HFFc6 (cell line): ENCODE measurements at regions not wholly inside any gene's neighbourhood (a gene's known extent, or its start where the extent isn't known, plus 50 kb on each side); places are given as distances from the start of the nearest gene placed in this dataset.

Experiments used
- DNase-seq: peaks from one replicate; pipeline ENCODE4 v3.0.0-alpha.2; 2018
- H3K27ac Mint-ChIP-seq: 2 replicates; pipeline ENCODE4 v1.8.0; 2020; ENCODE audit warnings: mild to moderate bottlenecking, mixed read lengths
- H3K27me3 Mint-ChIP-seq: 2 replicates; pipeline ENCODE4 v1.8.0; 2021; ENCODE audit warnings: mild to moderate bottlenecking, moderate library complexity, mixed read lengths; ENCODE audit not compliant: insufficient read depth
- H3K36me3 Mint-ChIP-seq: 2 replicates; pipeline ENCODE4 v1.8.0; 2021; ENCODE audit warnings: low read depth, mixed read lengths
- H3K4me1 Mint-ChIP-seq: 2 replicates; pipeline ENCODE4 v1.8.0; 2020; ENCODE audit warnings: low read depth, mixed read lengths
- H3K4me3 Mint-ChIP-seq: 2 replicates; pipeline ENCODE4 v1.8.0; 2020; ENCODE audit warnings: mild to moderate bottlenecking, moderate library complexity, mixed read lengths
- H3K9me3 Mint-ChIP-seq: 2 replicates; pipeline ENCODE4 v1.8.0; 2020; ENCODE audit warnings: mild to moderate bottlenecking, mixed read lengths
- TF ChIP-seq, protein P1 (sequence below): fragments of 200-600 bp; sonication (generic); IDR thresholded peaks from 2 replicates; pipeline ENCODE4 v1.5.0; 2021; ENCODE audit warnings: antibody characterized with exemption, mild to moderate bottlenecking

DNA sequence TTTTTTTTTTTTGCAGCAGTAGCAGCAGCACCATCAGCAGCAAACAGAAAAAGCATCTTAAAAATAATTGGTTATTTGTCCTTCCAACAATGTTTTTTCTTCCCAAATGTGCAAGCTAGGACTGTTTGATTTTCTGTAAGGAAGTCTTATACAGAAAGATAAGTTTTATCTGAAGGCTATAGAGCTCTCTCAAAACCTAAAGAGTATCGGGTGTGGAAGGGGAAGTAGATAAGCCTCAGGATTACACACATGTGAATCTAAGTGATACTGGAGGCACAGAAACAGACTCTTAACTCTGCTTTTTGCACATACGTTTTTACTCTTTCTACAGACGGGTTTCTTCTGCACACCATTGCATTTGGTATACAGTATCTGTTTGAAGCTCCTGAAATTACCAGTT lies 184.4 kb upstream of the FTMT start:
- no peak for DNase-seq
- Mint-ChIP-seq H3K9me3 (peaks cover 44% of the 10 kb centered on the region), H3K27me3 (no peaks in the 10 kb centered on the region; the same call in 1 of the 2 replicates), H3K36me3 (no peaks in the 10 kb centered on the region), H3K27ac (no peak overlapping the region), H3K4me1 (no peaks in the 10 kb centered on the region), H3K4me3 (no peak overlapping the region)
- TF ChIP-seq, protein P1, sequence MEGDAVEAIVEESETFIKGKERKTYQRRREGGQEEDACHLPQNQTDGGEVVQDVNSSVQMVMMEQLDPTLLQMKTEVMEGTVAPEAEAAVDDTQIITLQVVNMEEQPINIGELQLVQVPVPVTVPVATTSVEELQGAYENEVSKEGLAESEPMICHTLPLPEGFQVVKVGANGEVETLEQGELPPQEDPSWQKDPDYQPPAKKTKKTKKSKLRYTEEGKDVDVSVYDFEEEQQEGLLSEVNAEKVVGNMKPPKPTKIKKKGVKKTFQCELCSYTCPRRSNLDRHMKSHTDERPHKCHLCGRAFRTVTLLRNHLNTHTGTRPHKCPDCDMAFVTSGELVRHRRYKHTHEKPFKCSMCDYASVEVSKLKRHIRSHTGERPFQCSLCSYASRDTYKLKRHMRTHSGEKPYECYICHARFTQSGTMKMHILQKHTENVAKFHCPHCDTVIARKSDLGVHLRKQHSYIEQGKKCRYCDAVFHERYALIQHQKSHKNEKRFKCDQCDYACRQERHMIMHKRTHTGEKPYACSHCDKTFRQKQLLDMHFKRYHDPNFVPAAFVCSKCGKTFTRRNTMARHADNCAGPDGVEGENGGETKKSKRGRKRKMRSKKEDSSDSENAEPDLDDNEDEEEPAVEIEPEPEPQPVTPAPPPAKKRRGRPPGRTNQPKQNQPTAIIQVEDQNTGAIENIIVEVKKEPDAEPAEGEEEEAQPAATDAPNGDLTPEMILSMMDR: no peak

DNA sequence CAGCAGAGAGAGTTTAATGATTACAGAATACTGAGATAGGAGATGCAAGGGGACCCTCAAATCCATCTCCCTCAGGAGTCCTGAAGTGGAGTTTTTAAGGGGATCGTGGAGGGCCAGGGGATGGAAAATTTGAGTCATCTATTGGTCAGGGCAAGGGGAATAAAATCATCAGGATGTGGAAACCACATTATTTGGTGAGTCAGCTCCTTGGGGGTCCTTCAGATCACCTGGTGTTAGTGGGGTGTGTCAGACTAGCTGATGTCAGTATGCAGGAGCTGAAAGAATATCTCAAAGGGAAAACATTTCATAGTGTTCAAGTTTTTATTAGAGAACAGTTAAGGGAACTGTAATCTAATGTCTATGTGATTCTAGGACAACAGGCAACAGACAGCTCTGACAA lies 183.0 kb upstream of the FTMT start:
- TF ChIP-seq, protein P1: no peak
- Mint-ChIP-seq H3K9me3 (peaks cover 32% of the 10 kb centered on the region), H3K27ac (no peak overlapping the region), H3K27me3 (no peaks in the 10 kb centered on the region; the same call in 1 of the 2 replicates), H3K4me1 (no peaks in the 10 kb centered on the region), H3K4me3 (no peak overlapping the region), H3K36me3 (no peaks in the 10 kb centered on the region)
- DNase-seq: no peak

DNA sequence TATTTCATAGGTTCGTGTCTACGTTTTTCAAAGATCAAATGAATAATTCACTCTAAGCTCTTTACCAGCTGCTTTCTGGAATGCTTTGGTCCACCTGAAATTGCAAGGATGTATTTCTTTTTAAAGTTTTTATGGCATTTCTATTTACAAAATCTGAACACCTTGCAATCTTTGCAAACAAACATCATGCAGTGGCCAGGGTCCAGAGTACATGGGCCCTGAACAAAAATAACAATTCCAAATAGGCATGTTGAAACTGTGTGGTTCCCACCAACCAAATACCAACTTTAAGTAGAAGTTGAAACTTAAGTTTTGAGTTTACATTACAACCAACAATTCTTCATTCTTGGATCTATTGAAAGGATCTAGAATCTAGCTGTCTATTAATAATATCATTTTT lies 180.1 kb upstream of the FTMT start:
- Mint-ChIP-seq H3K27ac (no peak overlapping the region), H3K36me3 (no peaks in the 10 kb centered on the region), H3K27me3 (no peaks in the 10 kb centered on the region; the same call in 1 of the 2 replicates), H3K4me1 (no peaks in the 10 kb centered on the region), H3K4me3 (no peak overlapping the region), H3K9me3 (peaks cover 11% of the 10 kb centered on the region)
- TF ChIP-seq, protein P1: no peak
- no peak for DNase-seq

DNA sequence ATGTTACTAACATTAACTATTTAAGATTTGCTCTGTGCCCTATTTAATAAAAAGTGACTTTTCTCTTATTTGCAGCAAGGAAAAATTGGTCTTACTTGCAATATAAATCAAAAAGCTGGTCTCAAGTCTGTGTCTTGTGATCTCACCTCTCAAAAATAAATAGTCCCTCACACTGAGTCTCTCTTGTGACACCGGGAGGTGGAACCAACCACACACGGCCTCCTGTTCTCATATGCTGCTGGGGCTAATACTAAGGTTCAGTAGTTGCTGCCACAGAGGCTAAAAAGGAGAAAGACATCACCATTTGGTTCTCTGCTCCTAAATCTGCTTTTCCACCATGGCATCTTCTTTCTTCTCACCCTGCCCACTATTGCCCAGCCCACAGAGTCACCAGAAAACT lies 175.8 kb upstream of the FTMT start:
- Mint-ChIP-seq H3K27me3 (no peaks in the 10 kb centered on the region; the same call in 1 of the 2 replicates), H3K4me1 (no peaks in the 10 kb centered on the region), H3K4me3 (no peak overlapping the region), H3K27ac (no peak overlapping the region), H3K36me3 (no peaks in the 10 kb centered on the region), H3K9me3 (peaks cover 15% of the 10 kb centered on the region)
- DNase-seq: no peak
- TF ChIP-seq, protein P1: no peak

DNA sequence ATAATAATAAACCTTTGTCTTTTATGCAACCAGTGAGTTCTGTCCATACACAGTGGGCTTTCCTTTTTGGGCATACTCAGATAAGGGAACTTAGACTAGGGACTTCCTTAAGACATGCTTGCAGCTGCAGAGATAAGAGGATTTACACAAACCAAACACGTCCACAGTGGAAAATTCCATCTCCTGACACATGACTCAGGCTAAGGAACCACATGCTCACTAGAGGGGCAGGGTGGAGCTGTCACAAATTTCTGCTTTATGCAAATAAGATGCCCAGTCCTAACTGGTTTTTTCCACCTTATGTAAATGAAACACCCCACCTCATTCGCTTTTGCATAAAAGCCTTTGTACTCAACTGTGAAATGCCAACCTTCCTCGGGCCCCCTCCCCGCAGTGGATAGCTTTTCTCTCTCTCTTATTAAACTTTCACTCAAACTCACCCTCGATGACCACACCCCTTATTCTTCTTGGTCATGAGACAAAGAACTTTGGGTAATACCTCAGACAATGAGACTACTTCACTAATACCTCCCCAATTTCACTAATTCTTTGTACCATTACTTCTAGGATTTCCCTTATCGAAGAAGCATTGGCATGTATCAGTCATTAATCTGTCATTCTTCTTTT lies 170.3 kb upstream of the FTMT start:
- Mint-ChIP-seq H3K4me3 (no peak overlapping the region), H3K9me3 (peaks cover 25% of the 10 kb centered on the region), H3K27ac (no peak overlapping the region), H3K4me1 (no peaks in the 10 kb centered on the region), H3K27me3 (no peaks in the 10 kb centered on the region), H3K36me3 (no peaks in the 10 kb centered on the region)
- DNase-seq: no peak
- TF ChIP-seq, protein P1: no peak

DNA sequence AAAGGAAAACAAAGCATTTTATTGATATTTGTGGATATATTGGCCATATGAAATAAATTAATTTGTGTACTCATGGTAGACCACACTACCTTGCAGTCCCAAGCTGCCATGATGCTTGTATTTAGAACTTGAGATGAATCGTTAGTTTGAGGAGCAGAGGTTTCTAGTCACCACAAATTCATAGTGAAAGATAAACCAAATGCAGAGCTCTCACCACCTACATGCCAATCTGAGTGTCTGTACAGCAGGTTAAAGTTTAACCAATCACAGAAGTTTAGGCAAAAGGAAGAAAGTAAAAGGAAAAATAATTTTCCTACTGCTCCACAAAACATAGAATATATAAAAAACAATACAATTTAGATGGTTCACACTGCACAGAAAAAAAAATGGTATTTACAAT lies 163.6 kb upstream of the FTMT start:
- H3K4me3 Mint-ChIP-seq: no peak overlapping the region
- H3K9me3 Mint-ChIP-seq: peaks cover 16% of the 10 kb centered on the region
- H3K36me3 Mint-ChIP-seq: no peaks in the 10 kb centered on the region
- H3K27me3 Mint-ChIP-seq: no peaks in the 10 kb centered on the region
- no peaks in the 10 kb centered on the region for H3K4me1 Mint-ChIP-seq
- no peak overlapping the region for H3K27ac Mint-ChIP-seq
- DNase-seq: no peak
- TF ChIP-seq, protein P1: no peak
